Ishikawa (cell line): ENCODE measurements at regions not wholly inside any gene's neighbourhood (a gene's known extent, or its start where the extent isn't known, plus 50 kb on each side); places are given as distances from the start of the nearest gene placed in this dataset.

Source experiments
- CREB1 ChIP-seq: IDR thresholded peaks from 2 replicates; pipeline ENCODE4 v1.6.1; 2012; ENCODE audit warnings: low read depth
- REST ChIP-seq: IDR thresholded peaks from 2 replicates; pipeline ENCODE4 v1.6.1; 2012; ENCODE audit warnings: low read depth, mild to moderate bottlenecking

- no peak for TF ChIP-seq CREB1
- TF ChIP-seq REST, result no peak
Measured at GRCh38 chr2:527581-527980, 149.6 kb downstream of the TMEM18 start.
